ENCODE measurements at regions not wholly inside any gene's neighbourhood (a gene's known extent, or its start where the extent isn't known, plus 50 kb on each side); places are given as distances from the start of the nearest gene placed in this dataset.
"Not testable (repeated sequence)": the region's sequence is repeated elsewhere in the genome, so short reads cannot be mapped to it uniquely, and the experiment has no call there.

DNA sequence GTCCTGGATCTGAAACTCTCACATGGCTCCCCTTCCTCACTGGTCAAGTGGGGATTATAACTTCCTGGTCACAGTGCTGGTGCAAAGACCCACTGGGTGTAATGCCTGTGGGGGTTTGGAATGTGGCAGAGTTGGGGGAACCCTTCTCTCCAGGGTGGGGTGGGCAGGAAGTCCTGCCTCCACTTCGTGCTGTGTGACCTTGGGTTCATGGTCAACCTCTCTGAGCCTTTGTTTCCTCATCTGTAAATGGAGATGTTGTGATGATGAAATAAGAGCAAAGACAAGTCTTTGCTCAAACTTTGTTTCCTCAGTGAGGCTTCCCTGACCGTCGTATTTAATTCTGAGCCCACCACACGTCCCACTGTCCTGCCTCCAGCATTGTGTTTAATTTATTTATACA is 564.7 kb downstream of the PTPRU start:
- Mint-ChIP-seq H3K27ac (ENCODE audit: unreplicated experiment) (no peak overlapping the region), H3K9me3 (ENCODE audit: low read depth) (peaks cover 12% of the 10 kb centered on the region), H3K36me3 (ENCODE audit: low read depth) (peaks cover under 1% of the 10 kb centered on the region), H3K4me3 (ENCODE audit: unreplicated experiment) (no peak overlapping the region), H3K4me1 (ENCODE audit: low read depth) (no peaks in the 10 kb centered on the region), H3K27me3 (ENCODE audit: low read depth) (peaks cover 30% of the 10 kb centered on the region)
- DNase-seq (ENCODE audit: low spot score) = no peak
- TF ChIP-seq, protein P1, sequence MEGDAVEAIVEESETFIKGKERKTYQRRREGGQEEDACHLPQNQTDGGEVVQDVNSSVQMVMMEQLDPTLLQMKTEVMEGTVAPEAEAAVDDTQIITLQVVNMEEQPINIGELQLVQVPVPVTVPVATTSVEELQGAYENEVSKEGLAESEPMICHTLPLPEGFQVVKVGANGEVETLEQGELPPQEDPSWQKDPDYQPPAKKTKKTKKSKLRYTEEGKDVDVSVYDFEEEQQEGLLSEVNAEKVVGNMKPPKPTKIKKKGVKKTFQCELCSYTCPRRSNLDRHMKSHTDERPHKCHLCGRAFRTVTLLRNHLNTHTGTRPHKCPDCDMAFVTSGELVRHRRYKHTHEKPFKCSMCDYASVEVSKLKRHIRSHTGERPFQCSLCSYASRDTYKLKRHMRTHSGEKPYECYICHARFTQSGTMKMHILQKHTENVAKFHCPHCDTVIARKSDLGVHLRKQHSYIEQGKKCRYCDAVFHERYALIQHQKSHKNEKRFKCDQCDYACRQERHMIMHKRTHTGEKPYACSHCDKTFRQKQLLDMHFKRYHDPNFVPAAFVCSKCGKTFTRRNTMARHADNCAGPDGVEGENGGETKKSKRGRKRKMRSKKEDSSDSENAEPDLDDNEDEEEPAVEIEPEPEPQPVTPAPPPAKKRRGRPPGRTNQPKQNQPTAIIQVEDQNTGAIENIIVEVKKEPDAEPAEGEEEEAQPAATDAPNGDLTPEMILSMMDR (IDR thresholded peaks at IDR 0.05) = no peak

DNA sequence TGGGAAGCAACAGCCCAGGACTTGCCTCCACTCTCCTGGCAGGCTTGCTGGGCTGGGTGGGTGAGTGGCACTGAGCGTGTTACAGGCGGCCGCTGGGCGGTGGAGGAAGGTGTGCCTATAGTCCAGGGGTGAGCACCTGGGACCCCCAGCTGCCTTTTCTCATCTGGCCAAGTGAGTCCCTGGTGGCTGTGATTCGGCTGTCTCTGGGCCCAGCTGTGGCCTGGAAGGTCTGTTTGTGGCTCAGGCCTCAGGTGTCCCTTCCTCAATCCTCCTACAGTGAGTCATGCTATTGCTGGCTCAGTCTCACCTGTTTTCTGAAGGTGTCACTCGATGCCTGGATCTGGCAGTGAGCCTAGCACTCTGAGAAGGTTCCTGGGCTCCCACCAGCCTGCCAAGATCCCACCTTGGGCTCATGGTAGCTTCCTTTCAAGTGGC is 564.2 kb downstream of the PTPRU start:
- Mint-ChIP-seq H3K4me3 (ENCODE audit: unreplicated experiment) (no peak overlapping the region), H3K36me3 (ENCODE audit: low read depth) (peaks cover 2% of the 10 kb centered on the region), H3K27ac (ENCODE audit: unreplicated experiment) (no peak overlapping the region), H3K27me3 (ENCODE audit: low read depth) (peaks cover 30% of the 10 kb centered on the region), H3K9me3 (ENCODE audit: low read depth) (peaks cover 16% of the 10 kb centered on the region), H3K4me1 (ENCODE audit: low read depth) (no peaks in the 10 kb centered on the region)
- no peak for DNase-seq (ENCODE audit: low spot score)
- TF ChIP-seq, protein P1 (IDR thresholded peaks at IDR 0.05) = no peak

DNA sequence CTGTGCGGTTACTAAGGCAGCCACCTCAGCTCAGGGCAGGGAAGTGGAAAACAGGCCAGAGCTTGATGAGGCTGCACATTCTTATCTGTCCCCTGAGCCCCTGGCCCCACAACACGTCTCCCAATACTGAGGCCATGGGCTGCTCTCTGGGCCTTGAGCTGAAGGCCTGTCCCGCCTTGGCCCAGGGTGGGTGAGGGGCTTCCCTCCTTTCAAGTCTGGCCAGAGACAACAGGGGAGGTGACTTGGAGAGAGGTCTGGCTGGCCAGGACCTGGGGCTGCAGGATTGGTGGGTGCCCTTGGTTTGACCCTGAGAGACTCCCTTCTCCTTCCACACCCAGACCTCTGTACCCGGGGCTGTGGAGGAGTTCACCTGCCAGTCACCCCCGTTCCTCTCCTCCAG is 563.8 kb downstream of the PTPRU start:
- TF ChIP-seq, protein P1 (IDR thresholded peaks at IDR 0.05) = no peak
- Mint-ChIP-seq H3K4me1 (ENCODE audit: low read depth) (no peaks in the 10 kb centered on the region), H3K27me3 (ENCODE audit: low read depth) (peaks cover 30% of the 10 kb centered on the region), H3K4me3 (ENCODE audit: unreplicated experiment) (no peak overlapping the region), H3K36me3 (ENCODE audit: low read depth) (peaks cover 2% of the 10 kb centered on the region), H3K27ac (ENCODE audit: unreplicated experiment) (no peak overlapping the region), H3K9me3 (ENCODE audit: low read depth) (peaks cover 18% of the 10 kb centered on the region)
- DNase-seq (ENCODE audit: low spot score) = no peak

DNA sequence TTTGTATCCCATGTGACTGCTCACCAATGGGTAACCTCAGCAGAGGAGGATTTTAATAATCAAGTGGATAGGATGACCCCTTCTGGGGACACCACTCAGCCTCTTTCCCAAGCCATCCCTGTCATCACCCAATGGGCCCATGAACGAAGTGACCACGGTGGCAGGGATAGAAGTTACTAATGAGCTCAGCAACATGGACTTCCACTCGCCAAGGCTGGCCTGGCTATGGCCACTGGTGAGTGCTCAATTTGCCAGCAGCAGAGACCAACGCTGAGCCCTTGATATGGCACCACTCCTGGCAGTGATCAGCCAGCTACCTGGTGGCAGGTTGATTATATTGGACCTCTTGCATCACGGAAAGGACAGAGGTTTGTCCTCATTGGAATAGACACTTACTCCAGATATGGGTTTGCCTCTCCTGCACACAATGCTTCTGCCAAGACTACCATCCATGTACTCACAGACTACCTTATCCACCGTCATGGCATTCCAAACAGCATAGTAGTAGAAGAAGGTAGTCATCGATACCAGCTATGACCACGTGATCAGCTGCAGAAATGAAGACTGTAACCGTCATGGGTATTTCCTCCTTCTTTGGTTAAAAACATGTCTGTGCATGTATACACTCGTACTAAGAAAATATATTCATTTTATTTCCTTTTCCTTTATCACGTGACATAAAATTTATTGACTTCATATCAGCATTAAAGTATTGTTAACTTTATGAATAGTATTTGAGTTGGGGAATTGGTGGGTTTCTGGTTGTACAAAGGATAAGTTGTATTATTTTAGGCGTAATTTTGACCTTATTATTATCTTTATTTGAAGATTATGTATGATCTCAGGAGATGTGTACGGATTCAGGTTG is 562.6 kb downstream of the PTPRU start:
- H3K9me3 Mint-ChIP-seq (ENCODE audit: low read depth) = peaks cover 24% of the 10 kb centered on the region
- peaks cover 20% of the 10 kb centered on the region for H3K27me3 Mint-ChIP-seq (ENCODE audit: low read depth)
- TF ChIP-seq, protein P1 (IDR thresholded peaks at IDR 0.05) = no peak
- no peak for DNase-seq (ENCODE audit: low spot score)
- H3K27ac Mint-ChIP-seq (ENCODE audit: unreplicated experiment) = no peak overlapping the region
- H3K36me3 Mint-ChIP-seq (ENCODE audit: low read depth) = peaks cover 6% of the 10 kb centered on the region
- H3K4me1 Mint-ChIP-seq (ENCODE audit: low read depth) = no peaks in the 10 kb centered on the region
- H3K4me3 Mint-ChIP-seq (ENCODE audit: unreplicated experiment) = no peak overlapping the region

DNA sequence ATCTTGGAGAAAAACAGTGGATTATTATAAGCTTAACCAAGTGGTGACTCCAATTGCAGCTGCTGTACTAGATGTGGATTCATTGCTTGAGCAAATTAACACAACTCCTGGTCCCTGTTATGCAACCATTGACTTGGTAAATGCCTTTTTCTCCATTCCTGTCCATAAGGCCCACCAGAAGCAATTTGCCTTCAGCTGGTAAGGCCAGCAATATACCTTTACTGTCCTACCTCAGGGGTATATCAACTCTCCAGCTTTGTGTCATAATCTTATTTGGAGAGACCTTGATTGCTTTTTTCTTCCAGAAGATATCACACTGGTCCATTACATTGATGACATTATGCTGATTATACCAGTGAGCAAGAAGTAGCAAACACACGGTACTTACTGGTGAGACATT is 560.8 kb downstream of the PTPRU start:
- H3K4me1 Mint-ChIP-seq (ENCODE audit: low read depth); DNase-seq (ENCODE audit: low spot score); H3K27me3 Mint-ChIP-seq (ENCODE audit: low read depth); H3K36me3 Mint-ChIP-seq (ENCODE audit: low read depth); H3K4me3 Mint-ChIP-seq (ENCODE audit: unreplicated experiment); H3K27ac Mint-ChIP-seq (ENCODE audit: unreplicated experiment): not testable (repeated sequence)
- peaks cover 24% of the 10 kb centered on the region for H3K9me3 Mint-ChIP-seq (ENCODE audit: low read depth)

DNA sequence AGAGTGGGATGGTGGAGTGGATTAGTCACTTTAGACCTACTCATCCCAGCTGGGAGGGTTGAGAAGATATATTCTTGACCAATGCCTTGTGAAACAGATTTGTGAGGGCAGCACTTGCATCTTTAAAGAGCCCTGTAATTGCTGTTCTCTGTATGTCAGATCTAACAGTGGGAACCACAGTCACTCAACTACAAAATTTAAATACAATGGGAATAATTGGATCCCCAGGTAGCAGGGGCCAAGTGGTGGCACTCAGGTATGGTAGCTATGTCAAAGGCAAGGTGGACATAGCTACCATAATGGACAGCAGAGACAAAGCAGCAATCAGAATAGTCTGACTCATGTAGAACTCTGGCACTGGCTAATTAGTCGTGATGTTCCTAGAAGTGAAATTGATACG is 559.6 kb downstream of the PTPRU start:
- H3K4me3 Mint-ChIP-seq (ENCODE audit: unreplicated experiment) = not testable (repeated sequence)

More for the DNA sequence above, 559.6 kb downstream of the PTPRU start:
- peaks cover 24% of the 10 kb centered on the region for H3K9me3 Mint-ChIP-seq (ENCODE audit: low read depth)
- H3K4me1 Mint-ChIP-seq (ENCODE audit: low read depth); DNase-seq (ENCODE audit: low spot score); H3K36me3 Mint-ChIP-seq (ENCODE audit: low read depth); H3K27me3 Mint-ChIP-seq (ENCODE audit: low read depth); H3K27ac Mint-ChIP-seq (ENCODE audit: unreplicated experiment): not testable (repeated sequence)
